ENCODE measurements at regions not wholly inside any gene's neighbourhood (a gene's known extent, or its start where the extent isn't known, plus 50 kb on each side); places are given as distances from the start of the nearest gene placed in this dataset.

GRCh38 chr6:156231026-156231765, 546.0 kb upstream of the ARID1B start:
- no peak for TF ChIP-seq CTCF (IDR thresholded peaks at IDR 0.05)
- no peak for TF ChIP-seq POLR2A (IDR thresholded peaks at IDR 0.05)

Measured in body of pancreas (tissue), 4 donors.